Astrocyte (in vitro differentiated cells and primary cell): ENCODE measurements at regions not wholly inside any gene's neighbourhood (a gene's known extent, or its start where the extent isn't known, plus 50 kb on each side); places are given as distances from the start of the nearest gene placed in this dataset.

ENCODE experiments used
- DNase-seq: peaks from one replicate; pipeline ENCODE4 v3.0.0-alpha.2; 2010; ENCODE audit warnings: low read depth
- FAIRE-seq: peaks from 2 replicates; lab custom pipeline; 2011; peaks lifted over from hg19 to GRCh38; lab: Jason Lieb, UNC
- H2AFZ ChIP-seq: 2 replicates; pipeline ENCODE4 v1.6.0; 2012; ENCODE audit warnings: low read depth, low read length, inconsistent platforms
- H3K27ac ChIP-seq: 2 replicates; pipeline ENCODE4 v1.5.1; 2011; ENCODE audit warnings: low read depth, low read length, inconsistent platforms
- H3K27me3 ChIP-seq: 2 replicates; pipeline ENCODE4 v1.6.0; 2011; ENCODE audit warnings: low read length, inconsistent platforms; ENCODE audit not compliant: insufficient read depth
- H3K36me3 ChIP-seq: 2 replicates; pipeline ENCODE4 v1.5.1; 2011; ENCODE audit warnings: low read length, inconsistent platforms; ENCODE audit not compliant: insufficient read depth
- H3K4me1 ChIP-seq: 2 replicates; pipeline ENCODE4 v1.5.1; 2011; ENCODE audit warnings: low read length, inconsistent platforms; ENCODE audit not compliant: insufficient read depth
- H3K4me2 ChIP-seq: 2 replicates; pipeline ENCODE4 v1.6.0; 2012; ENCODE audit warnings: low read length, inconsistent platforms
- H3K4me3 ChIP-seq: 2 replicates; pipeline ENCODE4 v1.5.1; 2011; ENCODE audit warnings: low read depth, mild to moderate bottlenecking, low read length, inconsistent platforms; ENCODE audit not compliant: insufficient read depth
- H3K79me2 ChIP-seq: 2 replicates; pipeline ENCODE4 v1.6.0; 2012; ENCODE audit warnings: mild to moderate bottlenecking, low read length, inconsistent platforms; ENCODE audit not compliant: insufficient read depth
- H3K9ac ChIP-seq: 2 replicates; pipeline ENCODE4 v1.6.0; 2012; ENCODE audit warnings: mild to moderate bottlenecking, low read length, inconsistent platforms
- H3K9me3 ChIP-seq: 2 replicates; pipeline ENCODE4 v1.5.1; 2012; ENCODE audit warnings: low read depth, mild to moderate bottlenecking, low read length, inconsistent platforms; ENCODE audit not compliant: insufficient read depth
- H4K20me1 ChIP-seq: 2 replicates; pipeline ENCODE4 v1.6.0; 2012; ENCODE audit warnings: low read length, inconsistent platforms; ENCODE audit not compliant: insufficient read depth
- H3K27ac Mint-ChIP-seq: one replicate; pipeline ENCODE4 v1.8.0; 2021; ENCODE audit warnings: mild to moderate bottlenecking, mixed read lengths; ENCODE audit not compliant: unreplicated experiment
- H3K27me3 Mint-ChIP-seq: one replicate; pipeline ENCODE4 v1.8.0; 2021; ENCODE audit warnings: low read depth, mixed read lengths; ENCODE audit not compliant: unreplicated experiment
- H3K36me3 Mint-ChIP-seq: one replicate; pipeline ENCODE4 v1.8.0; 2021; ENCODE audit warnings: low read depth, mixed read lengths; ENCODE audit not compliant: unreplicated experiment
- H3K4me1 Mint-ChIP-seq: one replicate; pipeline ENCODE4 v1.8.0; 2021; ENCODE audit warnings: low read depth, mixed read lengths; ENCODE audit not compliant: unreplicated experiment
- H3K4me3 Mint-ChIP-seq: one replicate; pipeline ENCODE4 v1.8.0; 2021; ENCODE audit warnings: mild to moderate bottlenecking, moderate library complexity, mixed read lengths; ENCODE audit not compliant: unreplicated experiment
- H3K9me3 Mint-ChIP-seq: one replicate; pipeline ENCODE4 v1.8.0; 2021; ENCODE audit warnings: mild to moderate bottlenecking, mixed read lengths; ENCODE audit not compliant: unreplicated experiment
- EZH2 ChIP-seq: IDR thresholded peaks from 2 replicates; pipeline ENCODE4 v1.6.1; 2012; ENCODE audit warnings: mild to moderate bottlenecking, low read length, inconsistent platforms; ENCODE audit not compliant: insufficient read depth
- TF ChIP-seq, protein P1 (sequence below): IDR thresholded peaks from 2 replicates; pipeline ENCODE4 v1.5.1; 2011; ENCODE audit warnings: low read depth, mild to moderate bottlenecking, inconsistent platforms, low read length, moderate library complexity; ENCODE audit not compliant: insufficient read depth

DNA sequence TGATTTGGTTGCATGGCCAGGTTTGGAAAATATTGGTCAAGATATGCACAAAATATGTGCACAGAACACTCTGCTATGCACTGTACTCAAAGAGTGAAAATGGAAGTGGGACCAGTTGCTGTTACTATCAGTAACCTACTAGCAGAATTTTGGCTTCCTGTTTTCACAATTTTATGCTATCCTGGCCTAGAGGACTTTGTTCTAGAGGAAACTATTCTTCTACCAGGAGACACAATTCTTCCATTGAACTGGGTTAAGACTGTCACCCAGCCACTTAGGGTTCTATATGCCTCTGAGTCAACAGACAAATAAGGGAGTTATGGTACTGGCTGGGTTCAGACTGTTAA lies 431.4 kb upstream of the DCC start:
- Histone ChIP-seq H3K27ac (no peak overlapping the region), H3K4me3 (no peak overlapping the region), H4K20me1 (no peaks in the 10 kb centered on the region), H3K4me2 (no peak overlapping the region), H3K27me3 (no peaks in the 10 kb centered on the region), H3K9me3 (peaks cover 2% of the 10 kb centered on the region), H3K36me3 (no peaks in the 10 kb centered on the region), H3K79me2 (no peaks in the 10 kb centered on the region), H3K4me1 (no peaks in the 10 kb centered on the region), H2AFZ (no peak overlapping the region), H3K9ac (no peak overlapping the region)
- Mint-ChIP-seq H3K4me3 (no peak overlapping the region), H3K4me1 (no peaks in the 10 kb centered on the region), H3K27ac (no peak overlapping the region), H3K27me3 (peaks cover 3% of the 10 kb centered on the region), H3K9me3 (no peaks in the 10 kb centered on the region), H3K36me3 (no peaks in the 10 kb centered on the region)
- TF ChIP-seq EZH2: no peak
- TF ChIP-seq, protein P1, sequence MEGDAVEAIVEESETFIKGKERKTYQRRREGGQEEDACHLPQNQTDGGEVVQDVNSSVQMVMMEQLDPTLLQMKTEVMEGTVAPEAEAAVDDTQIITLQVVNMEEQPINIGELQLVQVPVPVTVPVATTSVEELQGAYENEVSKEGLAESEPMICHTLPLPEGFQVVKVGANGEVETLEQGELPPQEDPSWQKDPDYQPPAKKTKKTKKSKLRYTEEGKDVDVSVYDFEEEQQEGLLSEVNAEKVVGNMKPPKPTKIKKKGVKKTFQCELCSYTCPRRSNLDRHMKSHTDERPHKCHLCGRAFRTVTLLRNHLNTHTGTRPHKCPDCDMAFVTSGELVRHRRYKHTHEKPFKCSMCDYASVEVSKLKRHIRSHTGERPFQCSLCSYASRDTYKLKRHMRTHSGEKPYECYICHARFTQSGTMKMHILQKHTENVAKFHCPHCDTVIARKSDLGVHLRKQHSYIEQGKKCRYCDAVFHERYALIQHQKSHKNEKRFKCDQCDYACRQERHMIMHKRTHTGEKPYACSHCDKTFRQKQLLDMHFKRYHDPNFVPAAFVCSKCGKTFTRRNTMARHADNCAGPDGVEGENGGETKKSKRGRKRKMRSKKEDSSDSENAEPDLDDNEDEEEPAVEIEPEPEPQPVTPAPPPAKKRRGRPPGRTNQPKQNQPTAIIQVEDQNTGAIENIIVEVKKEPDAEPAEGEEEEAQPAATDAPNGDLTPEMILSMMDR: no peak
- DNase-seq: no peak
- no peak for FAIRE-seq

DNA sequence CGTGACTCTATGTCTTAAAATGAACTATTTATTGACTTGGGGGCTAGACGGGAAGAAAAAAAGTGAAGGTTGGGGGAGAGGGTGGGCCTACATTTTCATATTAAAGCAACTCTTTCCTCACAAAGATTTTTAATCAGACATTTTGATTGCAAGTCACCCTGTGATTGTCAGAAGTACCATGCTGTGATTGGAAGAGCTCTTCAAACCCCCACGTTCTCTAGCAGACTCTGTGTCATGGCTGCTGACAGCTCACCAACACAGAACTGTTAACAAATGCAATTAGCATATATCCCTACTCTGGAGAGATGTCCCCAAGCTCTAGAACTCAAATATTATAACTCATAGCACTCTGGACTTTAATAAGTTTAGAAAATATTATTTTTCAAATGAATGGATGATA lies 428.4 kb upstream of the DCC start:
- H3K36me3 ChIP-seq: no peaks in the 10 kb centered on the region
- DNase-seq (no peak), FAIRE-seq (no peak)
- H3K79me2 ChIP-seq: no peaks in the 10 kb centered on the region
- no peak overlapping the region for H3K27ac ChIP-seq
- no peak overlapping the region for H3K9ac ChIP-seq
- no peaks in the 10 kb centered on the region for H3K4me1 ChIP-seq
- H4K20me1 ChIP-seq: no peaks in the 10 kb centered on the region
- H3K4me1 Mint-ChIP-seq: no peaks in the 10 kb centered on the region
- no peaks in the 10 kb centered on the region for H3K9me3 Mint-ChIP-seq
- H3K27me3 ChIP-seq: no peaks in the 10 kb centered on the region
- H3K4me2 ChIP-seq: no peak overlapping the region
- no peaks in the 10 kb centered on the region for H3K36me3 Mint-ChIP-seq
- no peak for TF ChIP-seq EZH2
- TF ChIP-seq, protein P1: no peak
- H3K27me3 Mint-ChIP-seq: peaks cover 3% of the 10 kb centered on the region
- H3K4me3 Mint-ChIP-seq: no peak overlapping the region
- H2AFZ ChIP-seq: no peak overlapping the region
- H3K9me3 ChIP-seq: peaks cover 2% of the 10 kb centered on the region
- no peak overlapping the region for H3K27ac Mint-ChIP-seq
- H3K4me3 ChIP-seq: no peak overlapping the region

DNA sequence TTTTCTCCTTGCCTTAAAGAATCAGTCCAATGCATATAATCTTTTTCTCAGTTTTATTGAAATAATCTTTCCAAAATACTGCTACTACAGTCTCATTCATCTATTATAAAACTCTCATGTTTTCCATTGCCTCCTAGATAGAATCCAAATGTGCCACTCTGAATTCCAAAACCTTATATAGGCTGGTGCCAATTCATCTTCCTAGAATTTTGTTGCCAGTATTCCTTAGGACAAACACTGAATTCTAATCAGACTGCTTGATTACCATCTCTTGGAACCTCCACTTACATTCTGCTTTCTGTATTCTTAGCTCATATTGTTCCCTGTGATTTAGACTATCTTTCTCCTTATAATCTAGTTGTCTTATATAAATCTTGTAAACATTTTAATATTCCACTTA lies 427.6 kb upstream of the DCC start:
- TF ChIP-seq, protein P1: no peak
- FAIRE-seq (no peak), DNase-seq (no peak)
- Mint-ChIP-seq H3K9me3 (no peaks in the 10 kb centered on the region), H3K4me3 (no peak overlapping the region), H3K27me3 (peaks cover 3% of the 10 kb centered on the region), H3K4me1 (no peaks in the 10 kb centered on the region), H3K27ac (no peak overlapping the region), H3K36me3 (no peaks in the 10 kb centered on the region)
- H3K27me3 ChIP-seq: no peaks in the 10 kb centered on the region
- no peaks in the 10 kb centered on the region for H3K79me2 ChIP-seq
- H3K4me3 ChIP-seq: no peak overlapping the region
- H3K4me2 ChIP-seq: no peak overlapping the region
- no peaks in the 10 kb centered on the region for H4K20me1 ChIP-seq
- H3K9ac ChIP-seq: no peak overlapping the region
- no peaks in the 10 kb centered on the region for H3K4me1 ChIP-seq
- peaks cover 2% of the 10 kb centered on the region for H3K9me3 ChIP-seq
- no peak overlapping the region for H3K27ac ChIP-seq
- H3K36me3 ChIP-seq: no peaks in the 10 kb centered on the region
- H2AFZ ChIP-seq: no peak overlapping the region
